Activated naive CD8-positive, alpha-beta T cell treated with anti-CD3 and anti-CD28 coated beads, Interleukin-2, amount 50 U/mL, for 24 hours (primary cell): ENCODE measurements at regions not wholly inside any gene's neighbourhood (a gene's known extent, or its start where the extent isn't known, plus 50 kb on each side); places are given as distances from the start of the nearest gene placed in this dataset.

Experiments
- ATAC-seq: fragments of 150-1000 bp; cut with Tn5 transposase; one replicate; pipeline ENCODE4 v1.10.0; 2021
- DNase-seq: peaks from one replicate; pipeline ENCODE4 v3.0.0; 2021
- H3K27ac Mint-ChIP-seq: one replicate; pipeline ENCODE4 v1.8.0; 2021; ENCODE audit warnings: mild to moderate bottlenecking, mixed read lengths
- H3K27me3 Mint-ChIP-seq: one replicate; pipeline ENCODE4 v1.8.0; 2021; ENCODE audit warnings: mixed read lengths
- H3K36me3 Mint-ChIP-seq: one replicate; pipeline ENCODE4 v1.8.0; 2021; ENCODE audit warnings: low read depth, mixed read lengths
- H3K4me1 Mint-ChIP-seq: one replicate; pipeline ENCODE4 v1.8.0; 2021; ENCODE audit warnings: mixed read lengths
- H3K4me3 Mint-ChIP-seq: one replicate; pipeline ENCODE4 v1.8.0; 2021; ENCODE audit warnings: mild to moderate bottlenecking, moderate library complexity, mixed read lengths
- H3K9me3 Mint-ChIP-seq: one replicate; pipeline ENCODE4 v1.8.0; 2021; ENCODE audit warnings: mixed read lengths

- Mint-ChIP-seq H3K4me1 (no peaks in the 10 kb centered on the region), H3K9me3 (no peaks in the 10 kb centered on the region), H3K27ac (no peak overlapping the region), H3K36me3 (no peaks in the 10 kb centered on the region), H3K27me3 (no peaks in the 10 kb centered on the region), H3K4me3 (no peak overlapping the region)
- ATAC-seq (no peak), DNase-seq (no peak)
Measured at GRCh38 chr5:118557251-118557661, 431.1 kb downstream of the DTWD2 start.

GRCh38 chr5:118556792-118557191 lies 431.6 kb downstream of the DTWD2 start:
- Mint-ChIP-seq H3K9me3 (no peaks in the 10 kb centered on the region), H3K27ac (no peak overlapping the region), H3K4me3 (no peak overlapping the region), H3K27me3 (no peaks in the 10 kb centered on the region), H3K4me1 (no peaks in the 10 kb centered on the region), H3K36me3 (no peaks in the 10 kb centered on the region)
- no peak for ATAC-seq
- DNase-seq, result no peak

- no peaks in the 10 kb centered on the region for H3K27me3 Mint-ChIP-seq
- H3K36me3 Mint-ChIP-seq, result no peaks in the 10 kb centered on the region
- no peak overlapping the region for H3K27ac Mint-ChIP-seq
- H3K4me1 Mint-ChIP-seq, result no peaks in the 10 kb centered on the region
- H3K9me3 Mint-ChIP-seq, result no peaks in the 10 kb centered on the region
- DNase-seq, result no peak
- ATAC-seq, result no peak
- H3K4me3 Mint-ChIP-seq, result no peak overlapping the region
Measured at GRCh38 chr5:118555727-118556126, 432.6 kb downstream of the DTWD2 start.

GRCh38 chr5:118554981-118555380 lies 433.4 kb downstream of the DTWD2 start:
- ATAC-seq, result no peak
- no peak overlapping the region for H3K4me3 Mint-ChIP-seq

GRCh38 chr5:118554241-118554640 lies 434.1 kb downstream of the DTWD2 start:
- no peaks in the 10 kb centered on the region for H3K4me1 Mint-ChIP-seq
- no peak overlapping the region for H3K27ac Mint-ChIP-seq
- H3K4me3 Mint-ChIP-seq, result no peak overlapping the region

More at GRCh38 chr5:118554981-118555380, 433.4 kb downstream of the DTWD2 start:
- no peaks in the 10 kb centered on the region for H3K9me3 Mint-ChIP-seq
- H3K27me3 Mint-ChIP-seq, result no peaks in the 10 kb centered on the region
- no peaks in the 10 kb centered on the region for H3K4me1 Mint-ChIP-seq
- no peaks in the 10 kb centered on the region for H3K36me3 Mint-ChIP-seq
- DNase-seq, result no peak
- no peak overlapping the region for H3K27ac Mint-ChIP-seq

GRCh38 chr5:118553662-118554061 lies 434.7 kb downstream of the DTWD2 start:
- no peak for DNase-seq
- Mint-ChIP-seq H3K36me3 (no peaks in the 10 kb centered on the region), H3K9me3 (no peaks in the 10 kb centered on the region)

More at GRCh38 chr5:118554241-118554640, 434.1 kb downstream of the DTWD2 start:
- no peak for DNase-seq
- no peaks in the 10 kb centered on the region for H3K9me3 Mint-ChIP-seq
- no peaks in the 10 kb centered on the region for H3K36me3 Mint-ChIP-seq
- no peak for ATAC-seq
- no peaks in the 10 kb centered on the region for H3K27me3 Mint-ChIP-seq

GRCh38 chr5:118552731-118553360 lies 435.5 kb downstream of the DTWD2 start:
- DNase-seq, result no peak
- ATAC-seq, result no peak
- Mint-ChIP-seq H3K9me3 (no peaks in the 10 kb centered on the region), H3K27ac (no peak overlapping the region), H3K4me3 (no peak overlapping the region), H3K27me3 (no peaks in the 10 kb centered on the region), H3K4me1 (no peaks in the 10 kb centered on the region), H3K36me3 (no peaks in the 10 kb centered on the region)

More at GRCh38 chr5:118553662-118554061, 434.7 kb downstream of the DTWD2 start:
- H3K27ac Mint-ChIP-seq, result no peak overlapping the region
- H3K4me1 Mint-ChIP-seq, result no peaks in the 10 kb centered on the region
- H3K27me3 Mint-ChIP-seq, result no peaks in the 10 kb centered on the region
- no peak for ATAC-seq
- no peak overlapping the region for H3K4me3 Mint-ChIP-seq

- Mint-ChIP-seq H3K27me3 (no peaks in the 10 kb centered on the region), H3K36me3 (no peaks in the 10 kb centered on the region), H3K4me3 (no peak overlapping the region), H3K27ac (no peak overlapping the region), H3K4me1 (no peaks in the 10 kb centered on the region), H3K9me3 (no peaks in the 10 kb centered on the region)
- no peak for DNase-seq
- ATAC-seq, result no peak
Measured at GRCh38 chr5:118552146-118552545, 436.2 kb downstream of the DTWD2 start.

- H3K27ac Mint-ChIP-seq, result no peak overlapping the region
- no peaks in the 10 kb centered on the region for H3K36me3 Mint-ChIP-seq
- DNase-seq, result no peak
- H3K4me3 Mint-ChIP-seq, result no peak overlapping the region
- no peak for ATAC-seq
- H3K27me3 Mint-ChIP-seq, result no peaks in the 10 kb centered on the region
- no peaks in the 10 kb centered on the region for H3K9me3 Mint-ChIP-seq
- H3K4me1 Mint-ChIP-seq, result no peaks in the 10 kb centered on the region
Measured at GRCh38 chr5:118551716-118552115, 436.6 kb downstream of the DTWD2 start.

- ATAC-seq (no peak), DNase-seq (no peak)
- H3K4me1 Mint-ChIP-seq, result no peaks in the 10 kb centered on the region
- no peaks in the 10 kb centered on the region for H3K9me3 Mint-ChIP-seq
- H3K27ac Mint-ChIP-seq, result no peak overlapping the region
- no peaks in the 10 kb centered on the region for H3K36me3 Mint-ChIP-seq
- no peaks in the 10 kb centered on the region for H3K27me3 Mint-ChIP-seq
- H3K4me3 Mint-ChIP-seq, result no peak overlapping the region
Measured at GRCh38 chr5:118551031-118551430, 437.3 kb downstream of the DTWD2 start.

- H3K36me3 Mint-ChIP-seq, result no peaks in the 10 kb centered on the region
- H3K27me3 Mint-ChIP-seq, result no peaks in the 10 kb centered on the region
- H3K9me3 Mint-ChIP-seq, result no peaks in the 10 kb centered on the region
- ATAC-seq (no peak), DNase-seq (no peak)
- H3K4me3 Mint-ChIP-seq, result no peak overlapping the region
- H3K27ac Mint-ChIP-seq, result no peak overlapping the region
- no peaks in the 10 kb centered on the region for H3K4me1 Mint-ChIP-seq
Measured at GRCh38 chr5:118548761-118549720, 439.3 kb downstream of the DTWD2 start.

- no peaks in the 10 kb centered on the region for H3K4me1 Mint-ChIP-seq
- DNase-seq (no peak), ATAC-seq (no peak)
- H3K9me3 Mint-ChIP-seq, result no peaks in the 10 kb centered on the region
- H3K27me3 Mint-ChIP-seq, result no peaks in the 10 kb centered on the region
- no peak overlapping the region for H3K27ac Mint-ChIP-seq
- H3K36me3 Mint-ChIP-seq, result no peaks in the 10 kb centered on the region
- no peak overlapping the region for H3K4me3 Mint-ChIP-seq
Measured at GRCh38 chr5:118545470-118545869, 442.9 kb downstream of the DTWD2 start.

- ATAC-seq (no peak), DNase-seq (no peak)
Measured at GRCh38 chr5:118544887-118545449, 443.4 kb downstream of the DTWD2 start.

GRCh38 chr5:118533923-118534322 lies 454.4 kb downstream of the DTWD2 start:
- H3K27ac Mint-ChIP-seq, result no peak overlapping the region
- no peak overlapping the region for H3K4me3 Mint-ChIP-seq
- H3K9me3 Mint-ChIP-seq, result peaks cover 4% of the 10 kb centered on the region
- no peak for DNase-seq
- H3K36me3 Mint-ChIP-seq, result no peaks in the 10 kb centered on the region
- ATAC-seq, result no peak
- H3K27me3 Mint-ChIP-seq, result no peaks in the 10 kb centered on the region
- H3K4me1 Mint-ChIP-seq, result no peaks in the 10 kb centered on the region

More at GRCh38 chr5:118544887-118545449, 443.4 kb downstream of the DTWD2 start:
- Mint-ChIP-seq H3K27ac (no peak overlapping the region), H3K4me3 (no peak overlapping the region), H3K36me3 (no peaks in the 10 kb centered on the region), H3K9me3 (no peaks in the 10 kb centered on the region), H3K4me1 (no peaks in the 10 kb centered on the region), H3K27me3 (no peaks in the 10 kb centered on the region)

- Mint-ChIP-seq H3K27me3 (no peaks in the 10 kb centered on the region), H3K36me3 (no peaks in the 10 kb centered on the region), H3K4me3 (no peak overlapping the region), H3K27ac (no peak overlapping the region), H3K9me3 (peaks cover 4% of the 10 kb centered on the region), H3K4me1 (peaks cover 1% of the 10 kb centered on the region)
- no peak for DNase-seq
- no peak for ATAC-seq
Measured at GRCh38 chr5:118533156-118533555, 455.2 kb downstream of the DTWD2 start.
